Stimulated activated CD8-positive, alpha-beta memory T cell treated with anti-CD3 and anti-CD28 coated beads, Interleukin-7, amount 100 ng/mL, for 48 hours (primary cell): ENCODE measurements at regions not wholly inside any gene's neighbourhood (a gene's known extent, or its start where the extent isn't known, plus 50 kb on each side); places are given as distances from the start of the nearest gene placed in this dataset.

Experiments used
- DNase-seq, 2 donors: peaks; one replicate each; pipeline ENCODE4 v3.0.0-alpha.2; 2020; ENCODE audit warnings: low read depth in 1 of 2; ENCODE audit errors: extremely low read depth in 1 of 2

DNA sequence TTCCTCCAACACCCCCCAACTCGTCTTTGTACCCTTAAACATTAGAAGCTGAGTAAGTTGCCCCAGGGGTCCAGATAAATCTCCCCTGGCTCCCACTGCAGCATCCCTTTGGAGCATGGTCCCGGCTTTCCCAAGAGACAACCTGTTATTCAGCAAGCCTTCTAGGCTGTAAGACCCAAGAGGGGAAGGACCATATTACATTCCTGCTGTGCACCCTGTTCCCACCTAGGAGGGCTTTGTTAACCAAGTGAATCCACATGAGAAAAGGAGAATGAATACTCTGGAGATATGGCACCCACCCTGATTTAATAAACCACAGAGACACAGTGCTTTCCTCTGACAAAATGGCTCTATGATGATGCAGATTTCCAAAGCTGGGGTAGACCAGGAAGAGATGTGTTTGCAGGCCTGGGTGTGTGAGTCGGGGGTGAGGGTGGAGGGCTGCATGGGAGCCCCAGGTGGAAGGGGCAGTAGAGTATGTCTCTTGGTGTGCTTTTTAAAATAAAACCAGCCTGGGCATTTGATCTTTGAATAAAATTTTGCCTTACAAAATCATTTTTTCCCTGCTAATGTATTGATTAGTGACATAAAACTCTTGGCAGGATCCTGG lies 325.2 kb downstream of the DRD1 start:
- no peak for DNase-seq

DNA sequence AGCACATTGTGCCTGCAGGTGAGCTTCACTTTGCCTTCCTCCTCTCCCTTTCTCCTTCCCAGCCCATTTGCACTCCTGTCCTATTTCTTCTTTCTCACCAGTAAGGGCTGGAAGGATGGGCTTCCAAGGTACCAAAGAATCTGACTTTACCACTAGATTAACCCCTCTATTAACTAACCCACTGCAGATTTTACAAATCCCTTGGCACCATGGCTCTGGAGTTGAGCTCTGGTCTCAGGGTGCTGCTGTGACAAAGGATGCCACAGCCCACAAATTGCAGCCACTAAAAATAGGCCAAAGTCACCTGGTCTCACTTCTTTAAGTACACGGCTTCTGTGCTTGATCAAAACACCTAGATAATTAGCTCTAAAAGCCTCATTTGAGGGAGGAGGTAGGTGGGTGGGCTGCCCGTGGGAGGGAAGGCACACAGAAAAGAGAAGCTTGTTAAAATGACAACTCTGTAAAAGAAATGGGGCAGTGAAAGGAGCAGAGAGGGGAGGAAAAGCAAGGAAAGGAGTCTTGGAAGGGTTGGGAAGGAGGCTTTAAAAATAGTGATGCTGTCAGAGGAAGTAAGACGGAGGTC lies 327.4 kb downstream of the DRD1 start:
- DNase-seq: no peak

DNA sequence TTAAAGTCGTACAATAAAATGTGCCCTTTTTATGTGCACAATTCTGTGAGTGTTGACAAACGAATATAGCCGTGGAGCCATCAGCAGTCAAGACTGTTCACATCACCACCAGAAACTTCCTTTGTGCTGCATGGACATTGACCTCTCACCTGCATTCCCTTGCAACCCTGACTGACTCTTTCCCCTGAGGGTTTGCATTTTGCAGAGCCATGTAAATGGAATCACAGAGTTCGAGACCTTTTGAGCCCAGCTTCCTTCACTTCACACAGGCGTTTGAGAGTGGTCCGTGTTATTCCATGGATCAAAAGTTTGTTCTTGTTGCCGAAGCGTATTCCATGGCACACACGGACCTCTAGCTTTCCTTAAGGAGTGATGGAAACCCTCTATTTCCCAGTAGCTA lies 328.2 kb downstream of the DRD1 start:
- no peak for DNase-seq

- no peak for DNase-seq
Measured at GRCh38 chr5:175113947-175114346, 330.0 kb downstream of the DRD1 start.

GRCh38 chr5:175109058-175109755 lies 334.8 kb downstream of the DRD1 start:
- DNase-seq: no peak

GRCh38 chr5:175107865-175108264 lies 336.1 kb downstream of the DRD1 start:
- no peak for DNase-seq

- no peak for DNase-seq
Measured at GRCh38 chr5:175107028-175107588, 336.9 kb downstream of the DRD1 start.

- no peak for DNase-seq
Measured at GRCh38 chr5:175104677-175105076, 339.3 kb downstream of the DRD1 start.

DNA sequence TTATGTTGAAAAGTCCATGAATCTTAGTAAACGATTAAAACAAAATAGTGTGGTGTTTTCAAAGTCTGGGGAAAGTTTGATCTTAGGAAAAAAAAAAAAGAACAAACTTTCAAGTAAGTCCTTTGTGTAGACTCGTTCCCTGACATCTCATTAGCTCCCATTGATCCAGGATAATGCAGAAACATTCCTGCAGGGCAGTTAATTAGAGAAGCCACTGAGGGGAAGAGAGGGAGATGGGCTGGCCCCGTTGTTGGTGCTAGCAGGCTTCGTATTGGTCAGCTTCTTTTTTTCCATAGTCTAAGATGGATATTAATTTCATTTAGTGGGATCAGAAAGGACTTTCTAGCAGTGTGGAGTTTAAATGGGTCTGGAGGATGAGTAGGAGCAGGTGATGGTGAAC lies 340.2 kb downstream of the DRD1 start:
- no peak for DNase-seq

DNA sequence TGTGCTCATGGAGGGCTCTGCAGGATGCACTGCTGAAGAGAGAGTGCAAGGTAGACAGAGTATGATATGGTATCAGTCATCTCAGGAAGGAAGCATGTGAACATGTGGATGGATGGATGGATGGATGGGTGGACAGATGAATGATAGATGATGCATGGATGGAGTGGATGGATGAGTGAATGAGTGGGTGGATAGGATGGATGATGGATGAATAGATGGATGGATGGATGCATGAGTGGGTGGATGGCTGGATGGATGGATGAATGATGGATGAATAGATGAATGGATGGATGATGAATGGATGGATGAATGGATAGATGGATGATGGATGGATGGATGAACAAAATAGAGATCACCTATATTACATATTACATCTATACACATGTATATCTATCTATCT lies 341.3 kb downstream of the DRD1 start:
- DNase-seq: no peak

- DNase-seq: no peak
Measured at GRCh38 chr5:175098301-175098700, 345.7 kb downstream of the DRD1 start.

GRCh38 chr5:175096469-175097165 lies 347.4 kb downstream of the DRD1 start:
- DNase-seq: no peak

DNA sequence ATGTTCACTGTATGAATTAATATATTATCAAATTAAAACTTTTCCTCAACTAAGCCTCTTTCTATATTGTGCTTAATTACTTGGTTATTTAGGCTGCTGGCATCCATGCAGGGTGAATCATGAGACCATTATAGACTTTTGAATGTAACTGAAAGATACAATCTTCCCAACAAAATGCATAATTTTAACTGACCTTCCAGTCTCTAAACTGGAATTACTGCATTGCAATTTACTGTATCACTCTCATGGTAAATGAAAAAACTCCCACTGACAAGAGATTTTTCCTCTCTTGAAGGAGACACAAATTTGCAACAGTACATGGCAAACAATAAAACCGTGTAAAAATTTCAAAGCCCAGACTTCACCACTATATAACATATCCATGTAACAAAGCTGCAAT lies 349.5 kb downstream of the DRD1 start:
- no peak for DNase-seq

DNA sequence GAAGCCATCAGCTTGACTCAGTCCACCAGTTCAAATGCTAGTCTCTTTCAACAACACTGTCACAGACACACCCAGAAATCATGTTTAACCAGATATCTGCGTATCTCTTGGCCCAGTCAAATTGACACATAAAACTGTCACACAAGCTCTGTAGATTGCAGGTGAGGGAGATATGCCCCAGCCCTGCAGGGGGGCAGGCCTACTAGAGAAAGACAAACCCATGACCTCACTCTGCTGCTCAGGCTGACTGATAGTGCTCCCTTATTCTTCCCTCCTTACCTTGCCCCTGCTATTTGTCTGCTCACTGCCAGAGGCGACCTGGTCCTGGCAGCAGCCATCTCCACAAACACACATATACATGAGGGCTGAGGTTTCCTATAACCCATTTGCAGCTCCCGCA lies 351.3 kb downstream of the DRD1 start:
- DNase-seq: no peak

- DNase-seq: no peak
Measured at GRCh38 chr5:175088963-175089362, 355.0 kb downstream of the DRD1 start.

DNA sequence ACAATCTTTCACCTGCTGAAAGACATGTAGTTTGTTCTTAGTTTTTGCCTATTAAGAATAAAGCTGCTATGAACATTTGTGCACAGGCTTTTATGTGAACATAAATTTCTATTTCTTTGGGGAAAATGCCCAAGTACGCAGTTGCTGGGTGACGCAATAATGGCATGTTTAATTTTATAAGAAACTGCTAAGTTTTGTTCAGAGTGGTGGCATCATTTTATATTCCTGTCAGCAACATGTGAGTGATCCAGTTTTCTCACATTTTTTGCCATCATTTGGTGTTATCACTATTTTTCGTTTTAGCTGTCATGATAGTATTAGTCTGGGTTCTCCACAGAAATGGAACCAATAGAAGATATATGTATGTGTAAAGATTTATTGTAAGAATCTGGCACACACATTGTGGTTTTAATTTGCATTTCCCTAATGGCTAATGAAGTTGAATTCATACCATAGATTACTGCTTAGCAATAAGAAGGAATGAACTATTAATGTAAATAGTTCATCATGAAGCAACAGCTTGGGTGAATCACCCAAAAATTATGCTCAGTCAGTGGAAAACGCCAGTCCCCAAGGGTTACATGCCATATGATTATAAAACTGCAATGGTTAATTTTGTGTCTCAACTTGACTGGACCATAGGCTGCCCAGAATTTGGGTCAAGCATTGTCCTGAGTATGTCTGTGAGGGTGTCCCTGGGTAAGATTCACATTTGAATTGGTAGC lies 358.6 kb downstream of the MSX2 start:
- no peak for DNase-seq

GRCh38 chr5:175082346-175082745 lies 358.0 kb downstream of the MSX2 start:
- DNase-seq: no peak

DNA sequence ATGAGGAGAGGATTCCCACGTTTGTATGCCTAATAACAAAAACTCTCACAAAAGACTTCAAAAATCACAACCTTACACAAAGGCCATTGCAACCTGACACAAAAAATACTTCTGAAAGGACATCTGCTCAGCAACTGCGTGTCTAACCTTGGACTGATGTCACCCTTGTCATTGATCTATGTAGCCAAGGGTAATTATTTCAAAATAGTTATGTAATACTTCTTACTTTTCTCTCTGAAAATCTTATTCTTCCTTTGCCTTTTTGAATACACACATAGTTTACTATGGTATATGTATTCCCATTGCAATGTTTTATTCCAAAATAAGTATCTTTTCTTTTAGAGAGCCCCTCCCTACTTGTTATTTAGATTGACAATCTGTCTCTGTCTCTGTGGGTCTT lies 355.3 kb downstream of the MSX2 start:
- no peak for DNase-seq

DNA sequence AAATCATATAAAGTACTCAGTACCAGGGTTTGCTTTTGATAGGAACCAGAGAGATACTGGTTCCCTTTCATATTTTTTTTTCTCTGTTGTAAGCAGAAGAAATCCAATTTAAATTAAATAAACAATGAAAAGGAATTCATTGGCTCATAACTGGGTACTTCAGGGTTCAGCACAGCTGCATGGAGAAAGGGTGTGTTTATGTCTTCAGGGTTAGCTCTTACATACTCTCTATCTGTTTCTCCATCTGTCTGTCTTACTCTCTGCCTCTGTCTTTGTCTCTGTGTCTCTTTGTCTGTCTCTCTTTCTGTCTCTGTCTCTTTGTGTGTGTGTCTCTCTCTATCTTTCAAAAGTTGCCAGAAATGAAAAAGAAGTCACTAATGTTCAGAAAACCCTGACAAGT lies 345.9 kb downstream of the MSX2 start:
- no peak for DNase-seq

- DNase-seq: no peak
Measured at GRCh38 chr5:175060257-175060656, 335.9 kb downstream of the MSX2 start.

GRCh38 chr5:175059687-175060211 lies 335.4 kb downstream of the MSX2 start:
- DNase-seq: no peak
